ENCODE measurements at regions not wholly inside any gene's neighbourhood (a gene's known extent, or its start where the extent isn't known, plus 50 kb on each side); places are given as distances from the start of the nearest gene placed in this dataset.

DNA sequence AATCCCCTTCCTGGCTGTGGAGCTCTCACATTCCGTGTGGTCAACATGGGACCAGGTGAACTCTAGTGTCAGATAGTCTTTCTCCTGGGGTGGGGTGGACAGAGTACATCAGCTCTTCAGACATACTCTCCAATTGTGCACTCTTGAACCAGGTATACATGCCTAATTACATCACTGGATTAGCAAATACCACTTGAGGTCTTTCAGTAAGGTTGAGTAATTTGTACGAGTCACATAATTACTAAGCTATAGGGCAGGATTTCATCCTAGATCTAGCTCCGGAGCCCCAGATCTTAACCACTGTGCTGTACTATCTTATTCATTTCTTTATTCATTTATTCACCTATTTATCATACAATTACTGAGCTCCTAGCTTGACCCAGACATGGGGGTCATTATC, 821.3 kb downstream of the TFAP2A start:
- TF ChIP-seq CTCF (IDR thresholded peaks at IDR 0.05 in 2 of 3, conservative IDR thresholded peaks at IDR 0.05 in 1 of 3; ENCODE audit: borderline replicate concordance in 1 of 3, insufficient read depth in 1 of 3, low read depth in 2 of 3, low read length in 2 of 3) (no peak), POLR2AphosphoS5 (IDR thresholded peaks at IDR 0.05; ENCODE audit: low read depth, low read length) (no peak), SRF (IDR thresholded peaks at IDR 0.05; ENCODE audit: low read depth) (no peak), RAD21 (IDR thresholded peaks at IDR 0.05; ENCODE audit: low read depth) (no peak), REST (IDR thresholded peaks at IDR 0.05; ENCODE audit: low read depth) (no peak), MAX (IDR thresholded peaks at IDR 0.05) (no peak), EGR1 (IDR thresholded peaks at IDR 0.05; ENCODE audit: low read depth) (no peak), EZH2phosphoT487 (IDR thresholded peaks at IDR 0.05; ENCODE audit: borderline replicate concordance) (no peak), CEBPB (IDR thresholded peaks at IDR 0.05; ENCODE audit: low read depth) (no peak), POLR2A (IDR thresholded peaks at IDR 0.05; ENCODE audit: borderline replicate concordance, extremely low read depth, insufficient read depth, insufficient read length) (no peak)
- TF ChIP-seq, protein P1, sequence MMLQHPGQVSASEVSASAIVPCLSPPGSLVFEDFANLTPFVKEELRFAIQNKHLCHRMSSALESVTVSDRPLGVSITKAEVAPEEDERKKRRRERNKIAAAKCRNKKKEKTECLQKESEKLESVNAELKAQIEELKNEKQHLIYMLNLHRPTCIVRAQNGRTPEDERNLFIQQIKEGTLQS (IDR thresholded peaks at IDR 0.05), result no peak
- TF ChIP-seq, protein P2, sequence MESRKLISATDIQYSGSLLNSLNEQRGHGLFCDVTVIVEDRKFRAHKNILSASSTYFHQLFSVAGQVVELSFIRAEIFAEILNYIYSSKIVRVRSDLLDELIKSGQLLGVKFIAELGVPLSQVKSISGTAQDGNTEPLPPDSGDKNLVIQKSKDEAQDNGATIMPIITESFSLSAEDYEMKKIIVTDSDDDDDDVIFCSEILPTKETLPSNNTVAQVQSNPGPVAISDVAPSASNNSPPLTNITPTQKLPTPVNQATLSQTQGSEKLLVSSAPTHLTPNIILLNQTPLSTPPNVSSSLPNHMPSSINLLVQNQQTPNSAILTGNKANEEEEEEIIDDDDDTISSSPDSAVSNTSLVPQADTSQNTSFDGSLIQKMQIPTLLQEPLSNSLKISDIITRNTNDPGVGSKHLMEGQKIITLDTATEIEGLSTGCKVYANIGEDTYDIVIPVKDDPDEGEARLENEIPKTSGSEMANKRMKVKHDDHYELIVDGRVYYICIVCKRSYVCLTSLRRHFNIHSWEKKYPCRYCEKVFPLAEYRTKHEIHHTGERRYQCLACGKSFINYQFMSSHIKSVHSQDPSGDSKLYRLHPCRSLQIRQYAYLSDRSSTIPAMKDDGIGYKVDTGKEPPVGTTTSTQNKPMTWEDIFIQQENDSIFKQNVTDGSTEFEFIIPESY (IDR thresholded peaks at IDR 0.05; ENCODE audit: extremely low read depth, insufficient replicate concordance, low read length), result no peak
